ENCODE measurements at regions not wholly inside any gene's neighbourhood (a gene's known extent, or its start where the extent isn't known, plus 50 kb on each side); places are given as distances from the start of the nearest gene placed in this dataset.
"Not testable (repeated sequence)": the region's sequence is repeated elsewhere in the genome, so short reads cannot be mapped to it uniquely, and the experiment has no call there.

DNA sequence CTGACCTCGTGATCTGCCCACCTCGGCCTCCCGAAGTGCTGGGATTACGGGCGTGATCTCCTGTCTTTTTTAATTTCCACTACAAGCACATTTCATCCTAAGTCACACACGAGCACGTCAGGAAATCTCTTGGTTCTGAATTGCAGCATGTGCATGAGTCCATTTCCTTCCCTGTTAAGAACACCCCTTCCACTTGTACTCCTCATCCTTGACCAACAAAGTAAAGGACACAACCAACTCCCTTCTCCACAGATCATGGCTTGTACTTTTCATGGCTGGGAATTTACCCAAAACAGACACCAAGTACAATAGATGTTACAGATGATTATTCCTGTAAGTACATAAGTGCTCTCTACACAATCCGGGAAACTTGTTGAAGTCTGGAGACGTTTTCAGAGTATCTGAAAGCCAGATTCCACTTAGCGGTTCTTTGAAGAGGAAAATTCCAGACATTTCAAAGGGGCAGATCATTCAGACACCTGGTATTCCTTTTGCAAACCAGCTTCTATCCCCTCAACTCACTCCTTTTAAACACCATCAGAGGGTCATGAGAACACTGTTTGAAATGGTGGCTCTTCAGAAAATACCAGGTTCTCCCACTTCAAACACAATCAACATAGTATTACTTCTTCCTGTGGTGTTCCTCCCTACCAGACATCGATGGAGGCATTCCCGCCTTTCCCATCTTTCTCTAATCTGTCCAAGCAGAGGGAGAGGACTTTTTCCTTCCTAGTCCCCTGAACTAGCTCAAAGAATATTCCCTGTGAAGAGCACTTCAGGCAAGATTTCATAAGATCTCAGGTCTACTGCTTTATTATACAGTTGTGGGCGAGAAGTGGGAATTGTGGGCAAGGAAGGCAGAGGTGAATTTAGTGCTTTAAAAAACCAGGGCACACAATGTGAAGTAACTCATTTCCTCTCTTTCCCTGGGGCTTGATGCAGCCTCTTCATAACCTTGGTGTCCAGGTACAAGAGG is 80.1 kb upstream of the TSC22D2 start:
- DNase-seq, result no peak

DNA sequence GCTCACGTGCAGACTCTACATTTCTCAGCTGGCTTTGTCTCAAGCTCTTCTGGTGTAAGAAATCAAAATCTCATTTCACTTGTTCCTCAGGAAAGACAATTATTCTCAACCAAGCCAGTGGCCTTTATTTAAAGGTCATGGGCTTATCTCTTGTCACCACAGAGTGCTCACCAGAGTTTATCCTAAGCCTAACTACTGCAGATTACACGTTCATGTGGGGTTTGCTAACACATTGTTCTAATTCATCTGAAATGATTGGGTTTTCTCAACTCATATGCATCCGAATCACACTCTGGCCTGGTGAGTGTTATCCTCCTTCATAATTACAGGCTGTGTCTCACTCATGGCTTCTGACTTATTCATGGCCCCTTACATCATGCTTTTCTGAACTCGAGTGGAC is 83.3 kb upstream of the TSC22D2 start:
- DNase-seq, result no peak

DNA sequence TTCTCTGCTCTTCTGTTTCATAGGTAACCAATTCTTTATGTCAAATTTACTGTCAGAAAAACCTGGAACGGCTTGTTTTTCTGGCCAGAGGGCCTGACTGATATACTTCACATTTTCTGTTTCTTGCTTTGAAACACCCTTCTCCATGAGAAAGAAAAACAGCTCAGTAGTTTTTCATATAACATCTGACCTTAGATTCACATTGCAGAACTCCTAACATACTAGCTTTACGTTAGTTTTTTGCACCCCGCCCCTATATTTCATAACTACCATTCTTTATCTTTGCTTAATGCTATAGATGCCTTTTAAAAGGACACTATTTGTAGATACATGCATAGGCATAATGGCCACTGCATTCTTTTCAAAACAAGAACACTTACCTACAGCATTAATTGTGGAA is 83.9 kb upstream of the TSC22D2 start:
- DNase-seq, result no peak

- no peak for DNase-seq
Observed at GRCh38 chr3:150323770-150324169, 84.3 kb upstream of the TSC22D2 start.

- DNase-seq, result not testable (repeated sequence)
Observed at GRCh38 chr3:150323091-150323490, 85.0 kb upstream of the TSC22D2 start.

DNA sequence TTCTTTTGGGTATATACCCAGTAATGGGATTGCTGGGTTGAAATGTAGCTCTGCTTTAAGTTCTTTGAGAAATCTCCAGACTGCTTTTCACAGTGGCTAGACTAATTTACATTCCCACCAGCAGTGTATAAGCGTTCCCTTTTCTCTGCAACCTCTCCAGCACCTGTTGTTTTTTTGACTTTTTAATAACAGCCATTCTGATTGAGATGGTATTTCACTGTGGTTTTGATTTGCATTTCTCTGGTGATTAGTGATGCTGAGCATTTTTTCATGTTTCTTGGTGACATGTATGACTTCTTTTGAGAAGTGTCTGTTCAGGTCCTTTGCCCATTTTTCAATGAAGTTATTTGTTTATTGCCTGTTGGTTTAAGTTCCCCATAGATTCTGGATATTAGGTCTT is 87.1 kb upstream of the TSC22D2 start:
- DNase-seq, result not testable (repeated sequence)

GRCh38 chr3:150319900-150320299 is 88.2 kb upstream of the TSC22D2 start:
- DNase-seq, result no peak

DNA sequence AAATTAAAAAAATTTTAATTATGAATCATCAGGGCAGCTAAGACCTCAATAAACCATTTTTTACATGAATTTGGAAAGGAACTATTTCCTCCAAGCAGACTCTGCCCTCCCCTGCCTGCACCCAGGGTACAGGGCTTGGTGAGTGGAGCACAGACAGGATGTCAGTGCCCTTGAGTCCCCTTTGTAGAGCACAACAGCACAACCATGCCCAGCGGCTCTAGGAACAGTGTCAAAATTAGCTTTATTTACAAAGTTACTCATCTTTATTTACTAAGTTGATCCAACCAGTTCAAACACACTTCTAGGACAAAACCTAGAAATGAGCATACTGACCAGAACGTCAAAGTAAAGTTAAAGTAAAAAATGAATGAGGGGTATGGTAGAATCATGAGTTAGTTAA is 90.6 kb upstream of the TSC22D2 start:
- no peak for DNase-seq

- no peak for DNase-seq
Observed at GRCh38 chr3:150315721-150316120, 92.4 kb upstream of the TSC22D2 start.

DNA sequence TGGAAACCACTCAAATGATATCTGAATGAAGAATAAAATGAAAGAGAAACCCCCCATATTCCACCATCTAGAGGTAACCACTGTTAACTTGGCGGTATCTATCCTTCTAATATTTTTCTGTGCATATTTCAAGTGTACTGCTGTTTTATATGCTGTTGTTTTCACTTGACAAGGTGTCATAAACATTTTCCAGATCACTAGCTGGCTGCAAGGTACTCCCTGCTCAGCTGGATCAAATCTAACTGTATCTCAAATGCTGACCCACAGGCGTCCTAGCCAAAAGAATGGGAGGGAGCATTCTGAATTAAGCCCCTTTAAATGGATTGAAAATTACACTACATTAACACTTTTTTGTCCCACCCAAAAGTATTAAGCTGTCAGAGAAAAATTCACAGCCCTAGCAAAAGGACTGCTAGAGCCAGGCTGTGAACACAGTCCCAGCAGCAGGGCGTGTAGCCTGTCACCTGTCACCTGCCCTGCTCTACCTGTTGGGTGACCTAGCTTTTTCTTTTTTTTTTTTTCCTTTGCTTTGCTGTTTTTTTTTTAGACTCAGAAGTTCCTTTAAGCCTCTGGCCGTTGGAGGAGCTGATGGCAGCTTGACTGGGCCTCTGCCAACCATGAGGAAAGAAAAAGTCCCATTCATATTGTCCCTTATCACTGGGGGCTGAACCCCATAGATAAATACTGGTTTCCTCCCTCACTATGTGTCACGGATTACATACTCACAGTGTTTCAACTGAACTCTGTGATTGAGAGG is 93.7 kb upstream of the TSC22D2 start:
- no peak for DNase-seq

GRCh38 chr3:150312018-150312657 is 96.0 kb upstream of the TSC22D2 start:
- DNase-seq, result no peak

GRCh38 chr3:150311156-150311555 is 96.9 kb upstream of the TSC22D2 start:
- no peak for DNase-seq

DNA sequence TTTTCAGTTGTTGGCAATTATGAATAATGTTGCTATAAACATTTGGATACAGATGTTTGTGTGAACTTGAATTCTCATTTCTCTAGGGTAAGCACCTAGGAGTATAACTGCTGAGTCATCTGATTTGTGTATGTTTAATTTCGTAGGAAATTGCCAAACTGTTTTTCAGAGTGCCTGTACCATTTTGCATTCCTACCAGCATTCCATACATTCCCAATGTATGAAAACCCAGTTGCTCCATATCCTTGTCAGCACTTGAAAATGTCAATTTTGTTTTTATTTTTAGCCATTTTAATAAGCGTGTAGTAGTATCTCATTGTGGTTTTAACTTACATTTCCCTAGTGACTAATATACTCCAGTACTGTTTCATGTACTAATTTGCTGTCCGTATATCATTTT is 98.5 kb upstream of the TSC22D2 start:
- DNase-seq, result no peak

DNA sequence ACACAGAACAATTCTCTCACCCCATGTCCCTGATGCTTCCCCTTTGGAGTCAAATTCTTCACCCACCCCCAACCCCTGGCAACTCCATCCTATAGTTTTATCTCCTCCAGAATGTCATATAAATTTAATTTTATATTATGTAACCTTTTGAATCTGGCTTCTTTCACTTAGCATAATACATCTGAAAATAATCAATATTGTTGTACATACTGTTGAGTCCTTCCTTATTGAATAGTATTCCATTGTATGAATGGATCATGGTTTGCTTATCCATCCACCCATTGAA is 98.9 kb upstream of the TSC22D2 start:
- DNase-seq, result no peak

GRCh38 chr3:150308481-150309256 is 99.4 kb upstream of the TSC22D2 start:
- no peak for DNase-seq

DNA sequence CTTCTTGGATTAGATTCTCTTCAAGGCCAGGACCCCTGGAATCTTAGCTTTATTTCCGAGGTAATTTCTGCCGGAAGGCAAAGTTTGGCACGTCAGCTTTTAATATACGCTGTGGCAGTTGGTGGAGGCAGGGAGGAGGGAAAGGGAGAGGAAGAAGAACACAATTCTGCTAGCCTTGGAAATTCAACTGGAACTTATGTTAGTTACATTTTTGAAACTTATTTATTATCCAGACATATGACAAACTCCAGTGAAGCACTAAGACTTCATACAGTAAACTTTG is 100.1 kb upstream of the TSC22D2 start:
- DNase-seq, result no peak

DNA sequence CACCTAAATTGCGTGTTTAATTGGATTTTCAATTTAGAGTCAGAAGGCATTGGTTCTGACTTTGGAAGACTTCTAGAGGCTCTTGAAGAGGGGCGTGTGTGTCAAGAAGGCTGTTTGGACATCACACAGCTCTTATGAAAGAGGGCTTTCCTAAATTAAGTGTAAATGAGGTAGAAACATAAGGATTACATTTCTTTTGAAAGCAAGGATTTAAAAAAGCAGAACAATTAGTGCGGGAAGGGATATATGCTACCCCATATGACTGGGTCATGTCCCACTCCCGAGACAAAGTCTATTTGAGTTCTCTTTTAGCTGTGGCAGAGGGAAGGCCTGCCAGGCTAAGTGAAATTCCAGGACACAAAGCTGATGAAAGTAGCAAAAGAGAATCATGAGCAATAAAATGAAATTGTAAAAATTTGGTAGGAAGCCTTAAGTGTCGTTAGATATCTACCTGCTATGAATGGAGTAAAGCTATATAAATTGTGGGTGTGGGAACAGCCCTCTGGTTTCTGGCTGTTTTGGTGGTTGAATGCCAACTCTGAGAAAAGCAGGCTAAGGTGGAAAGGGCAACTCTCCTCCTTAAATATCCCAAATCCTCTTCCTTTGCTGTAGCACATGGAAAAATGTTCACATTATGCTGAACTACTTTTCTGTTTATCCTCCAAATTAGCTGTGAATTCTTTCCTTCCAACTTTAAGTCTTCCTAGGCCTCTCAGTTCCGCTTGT is 100.6 kb upstream of the TSC22D2 start:
- no peak for DNase-seq

DNA sequence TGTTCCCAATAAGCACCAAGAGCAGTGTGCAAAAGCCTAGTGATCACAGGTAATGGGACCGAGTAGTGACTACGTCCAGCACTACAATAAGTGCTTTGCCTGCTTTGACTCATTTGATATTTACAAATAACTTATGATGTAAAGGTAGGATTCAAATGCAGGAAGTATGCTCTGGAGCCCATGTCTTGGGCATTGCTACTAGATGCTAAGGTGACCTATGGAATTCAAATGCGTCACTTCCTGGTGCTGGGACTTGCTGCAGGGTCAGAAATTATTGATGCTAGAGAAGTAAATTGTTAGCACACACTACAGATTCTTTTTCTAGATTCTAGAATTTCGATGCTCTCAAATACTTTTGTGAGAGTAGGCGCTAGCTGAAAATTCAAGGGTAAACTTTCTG is 101.2 kb upstream of the TSC22D2 start:
- DNase-seq, result no peak

- no peak for DNase-seq
Observed at GRCh38 chr3:150306083-150306482, 102.0 kb upstream of the TSC22D2 start.

- no peak for DNase-seq
Observed at GRCh38 chr3:150303768-150304167, 104.3 kb upstream of the TSC22D2 start.

DNA sequence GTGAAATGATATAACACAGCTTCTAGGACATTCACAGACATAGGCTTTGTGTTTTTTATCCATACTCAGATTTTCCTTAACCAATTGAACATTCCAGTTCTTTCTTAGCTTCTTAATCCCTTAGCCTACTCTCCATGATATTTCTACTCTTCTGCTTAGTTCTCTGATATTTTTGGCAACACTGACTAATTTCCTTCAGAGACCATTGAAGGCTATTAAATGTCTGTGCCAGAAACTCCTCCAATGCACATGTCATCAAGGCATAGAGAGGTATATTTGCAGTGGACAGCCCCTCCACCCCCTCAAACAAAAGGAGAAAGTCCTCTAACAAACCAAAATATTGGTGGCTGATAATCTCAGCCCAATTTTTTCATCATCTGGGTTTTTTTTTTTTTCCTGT is 105.9 kb upstream of the TSC22D2 start:
- no peak for DNase-seq

DNA sequence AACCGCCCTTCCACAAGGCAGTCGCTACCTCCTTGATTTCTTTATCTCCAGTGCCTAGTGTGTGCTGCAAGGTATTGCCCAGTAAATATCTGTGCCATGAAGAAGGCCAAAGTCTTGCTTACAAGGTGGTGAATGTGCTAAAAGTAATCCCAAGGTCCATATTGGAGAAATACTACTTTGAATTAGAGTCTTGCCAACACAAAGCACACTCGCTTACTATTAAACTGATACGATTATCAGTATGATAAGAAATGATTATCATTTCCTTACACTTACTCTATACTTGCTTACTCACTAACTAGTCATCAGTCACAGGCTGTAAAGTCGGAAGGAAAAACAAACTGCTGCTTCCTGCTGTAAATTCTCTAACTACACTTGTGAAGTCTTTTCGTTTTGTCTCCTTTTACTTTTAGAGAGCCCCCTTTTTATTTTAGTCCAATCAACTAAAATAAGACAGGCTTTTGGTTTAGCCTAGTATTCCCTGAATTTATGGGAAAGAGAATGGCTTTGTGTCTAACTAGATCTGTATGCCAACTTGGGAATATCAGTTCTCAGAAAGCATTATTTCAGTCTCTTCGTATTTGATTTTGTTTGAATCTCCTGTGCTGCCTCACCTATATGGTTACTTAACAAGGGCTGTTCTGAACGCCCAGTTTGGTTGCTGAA is 107.1 kb upstream of the TSC22D2 start:
- no peak for DNase-seq

Data from activated CD8-positive, alpha-beta memory T cell treated with anti-CD3 and anti-CD28 coated beads, Interleukin-2, amount 50 U/mL, for 48 hours (primary cell).